HG02870 (cell line): ENCODE measurements at regions not wholly inside any gene's neighbourhood (a gene's known extent, or its start where the extent isn't known, plus 50 kb on each side); places are given as distances from the start of the nearest gene placed in this dataset.

ENCODE experiments used
- ATAC-seq: cut with Tn5 transposase; IDR thresholded peaks from one replicate; pipeline ENCODE4 v1.9.1; 2021; ENCODE audit warnings: mild to moderate bottlenecking, moderate library complexity; ENCODE audit not compliant: unreplicated experiment

DNA sequence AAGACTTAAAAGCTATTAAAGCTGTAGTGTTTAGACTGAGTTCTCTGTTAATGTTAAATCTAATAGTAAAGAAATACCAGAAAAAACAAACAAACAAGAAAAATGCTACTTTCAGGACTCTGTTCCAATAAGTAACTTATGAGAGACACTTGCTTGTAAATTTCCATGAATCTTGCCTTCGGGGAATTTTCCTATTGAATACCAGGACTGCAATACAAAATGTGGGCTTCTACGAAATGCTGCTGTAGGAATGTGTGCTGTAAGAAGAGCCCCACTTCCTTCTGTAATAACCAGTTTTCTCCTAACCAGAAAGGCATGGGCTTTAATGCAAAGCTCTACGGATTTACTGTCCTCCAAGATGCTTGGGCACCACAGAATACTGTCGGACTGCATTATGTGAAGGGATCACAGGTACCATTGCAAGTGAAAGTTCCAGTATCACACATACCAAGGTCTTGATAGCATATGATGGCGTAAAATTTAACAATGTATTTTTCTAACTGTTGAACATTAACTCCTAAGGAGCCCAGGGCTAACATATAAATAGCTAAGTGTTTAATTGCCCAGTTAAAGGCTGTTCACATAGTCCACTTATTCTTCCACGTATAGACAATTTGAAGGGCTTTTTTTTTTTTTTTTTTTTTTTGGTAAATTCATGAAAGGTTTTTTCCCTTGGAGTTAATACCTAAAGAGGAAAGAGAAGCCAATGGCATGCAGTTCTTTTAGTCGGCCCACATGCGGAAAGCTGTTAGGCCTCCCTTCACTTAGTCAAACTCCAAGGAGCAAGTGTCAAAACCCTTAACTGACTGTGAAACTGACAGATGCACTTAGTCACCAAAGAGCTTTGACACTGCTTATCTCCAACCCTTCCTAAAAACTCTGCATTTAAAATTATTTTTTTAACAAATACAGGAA lies 564.0 kb upstream of the POU3F3 start:
- ATAC-seq: no peak

GRCh38 chr2:104290566-104290891 lies 563.4 kb upstream of the POU3F3 start:
- ATAC-seq: no peak

DNA sequence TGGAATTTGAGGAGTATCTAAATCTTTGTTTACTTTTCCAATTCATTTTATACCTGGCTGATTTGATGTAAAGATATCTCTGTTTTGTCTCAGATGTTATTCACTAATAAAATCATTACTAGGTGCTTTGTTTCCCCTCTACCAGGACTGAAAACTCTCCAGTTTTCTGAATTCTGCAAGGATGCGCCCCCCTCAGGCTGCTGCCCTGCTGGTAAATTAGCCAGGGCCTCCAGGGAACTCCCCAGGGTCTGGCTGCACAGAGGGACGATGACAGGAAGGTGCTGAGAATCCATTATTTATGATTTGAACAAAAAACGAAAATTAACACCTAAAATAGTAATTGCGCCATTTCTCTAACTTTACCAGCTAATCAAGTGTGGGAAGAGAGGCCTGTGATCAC lies 541.2 kb upstream of the POU3F3 start:
- ATAC-seq: no peak

GRCh38 chr2:104318001-104318665 lies 535.8 kb upstream of the POU3F3 start:
- no peak for ATAC-seq

DNA sequence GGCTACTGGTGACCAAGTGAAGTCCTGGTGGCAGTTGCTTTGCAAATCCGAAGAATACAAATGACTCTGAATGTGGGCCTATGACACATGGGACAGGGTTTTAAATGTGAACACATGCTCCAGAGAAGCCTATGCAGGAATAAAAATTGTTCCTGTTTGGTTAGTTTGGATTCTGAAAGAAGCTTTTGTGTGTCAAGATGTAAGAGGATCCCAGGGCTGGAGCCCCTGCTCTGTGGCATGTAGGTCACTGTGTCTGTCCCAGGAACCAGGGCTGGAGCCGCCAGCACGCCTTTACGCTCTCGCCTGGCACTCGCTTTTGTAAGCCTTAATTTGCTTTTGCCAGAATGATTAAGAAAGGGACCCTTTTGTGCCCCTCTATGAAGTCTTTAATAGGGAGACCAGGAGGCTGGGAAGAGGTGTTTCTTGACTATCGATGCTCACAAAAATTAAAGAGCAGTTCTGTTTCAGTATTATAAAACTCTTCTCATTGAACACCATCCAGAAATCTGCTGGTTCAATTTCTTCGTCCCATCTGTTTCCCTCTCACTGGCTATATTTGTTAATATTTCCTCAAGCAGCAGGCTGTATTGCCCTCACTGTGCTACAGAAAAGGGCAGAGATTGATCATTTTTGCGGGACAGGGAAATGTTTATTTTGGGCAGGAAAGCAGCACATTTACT lies 532.7 kb upstream of the POU3F3 start:
- ATAC-seq: no peak

DNA sequence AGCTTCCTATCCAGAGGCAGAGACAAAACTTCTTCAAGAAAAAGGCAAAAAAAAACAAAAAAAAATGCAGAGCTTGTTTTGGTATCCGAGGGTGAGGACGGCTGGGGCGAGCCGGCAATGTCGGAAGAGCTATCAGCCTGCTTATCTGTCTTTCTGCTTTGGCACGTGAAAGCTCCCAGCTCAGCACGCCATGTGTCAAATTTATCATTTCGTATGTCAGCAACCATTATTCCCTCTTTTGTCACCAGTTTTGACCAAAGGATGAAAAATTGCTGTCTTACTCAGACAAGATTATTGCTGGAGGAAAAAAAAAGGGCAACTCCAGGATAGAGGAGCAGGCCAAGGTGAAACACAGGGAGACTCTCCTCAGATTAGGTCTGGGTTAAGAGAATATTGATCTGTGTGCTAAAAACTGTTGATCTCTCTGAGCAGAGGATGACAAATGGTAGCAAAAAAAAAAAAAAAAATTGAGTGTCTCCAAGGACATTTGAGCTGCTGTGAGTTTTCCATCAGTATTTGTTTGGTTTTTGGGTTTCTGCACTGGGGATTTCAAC lies 532.0 kb upstream of the POU3F3 start:
- no peak for ATAC-seq

- ATAC-seq: no peak
These were observed 521.2 kb upstream of the POU3F3 start for GRCh38 chr2:104332731-104333130.

- no peak for ATAC-seq
These were observed 516.0 kb upstream of the POU3F3 start for GRCh38 chr2:104337869-104338268.

DNA sequence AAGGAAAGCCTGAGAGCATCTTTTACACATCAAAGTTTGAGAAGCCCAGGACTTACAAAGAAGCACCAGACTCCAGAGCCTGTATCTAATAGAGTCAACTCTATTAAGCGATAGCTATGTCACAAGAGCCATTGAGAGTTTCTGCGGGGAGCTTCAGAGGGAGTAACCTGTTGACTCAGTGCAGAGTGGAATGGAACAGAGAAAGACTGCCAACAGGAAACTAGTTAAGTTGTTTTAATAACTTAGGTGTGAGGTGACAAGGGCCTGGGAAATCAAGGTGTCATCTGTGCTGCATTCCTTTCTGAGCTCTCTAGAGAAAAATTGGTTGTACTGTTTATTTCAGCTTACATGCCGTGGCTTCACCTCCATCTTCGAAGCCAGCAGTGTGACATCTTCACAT lies 513.8 kb upstream of the POU3F3 start:
- ATAC-seq: no peak

DNA sequence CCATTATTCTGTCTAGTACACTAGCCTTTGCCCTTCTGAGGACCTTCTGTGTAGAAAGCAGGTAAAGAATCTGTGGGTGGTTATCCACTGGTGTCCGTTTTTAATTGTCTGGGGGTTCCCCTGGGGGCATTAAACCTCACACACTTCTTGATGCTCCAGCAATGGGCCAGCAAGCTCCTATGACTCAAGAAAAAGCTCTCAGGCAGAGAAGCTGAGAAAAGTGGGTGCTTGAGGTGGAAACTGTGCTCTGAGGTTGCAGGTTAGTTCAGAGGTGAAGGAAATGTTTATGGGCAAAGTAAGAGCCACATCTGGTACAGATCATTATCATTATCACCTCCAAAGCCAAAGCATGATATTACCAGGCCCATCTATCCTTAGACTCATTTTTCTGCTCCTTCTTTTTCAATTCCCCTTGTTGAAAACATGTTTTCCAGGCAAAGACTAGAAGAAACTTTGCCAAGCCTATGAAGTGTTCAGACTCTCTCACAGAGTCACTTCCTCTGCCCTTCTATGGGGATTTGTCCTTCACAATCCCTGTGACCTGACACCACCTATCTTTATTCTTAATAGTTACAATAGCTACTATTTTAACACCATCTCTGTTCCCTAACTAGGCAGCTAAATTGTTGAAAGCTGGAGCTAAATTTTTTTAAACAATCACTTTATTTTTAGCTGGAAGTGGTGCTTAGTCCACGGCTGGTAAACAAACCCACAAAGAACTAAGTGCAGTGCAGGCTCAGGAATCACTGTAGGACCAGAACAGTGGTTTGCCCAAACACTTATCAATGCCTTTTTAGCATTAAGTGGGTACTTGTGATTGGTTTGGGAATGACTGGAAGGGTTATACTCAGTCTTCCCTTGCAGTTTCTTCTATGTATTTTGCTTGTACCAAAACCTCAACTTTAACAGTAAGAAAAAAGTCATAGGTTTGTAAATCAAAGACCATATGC lies 512.8 kb upstream of the POU3F3 start:
- ATAC-seq: no peak

DNA sequence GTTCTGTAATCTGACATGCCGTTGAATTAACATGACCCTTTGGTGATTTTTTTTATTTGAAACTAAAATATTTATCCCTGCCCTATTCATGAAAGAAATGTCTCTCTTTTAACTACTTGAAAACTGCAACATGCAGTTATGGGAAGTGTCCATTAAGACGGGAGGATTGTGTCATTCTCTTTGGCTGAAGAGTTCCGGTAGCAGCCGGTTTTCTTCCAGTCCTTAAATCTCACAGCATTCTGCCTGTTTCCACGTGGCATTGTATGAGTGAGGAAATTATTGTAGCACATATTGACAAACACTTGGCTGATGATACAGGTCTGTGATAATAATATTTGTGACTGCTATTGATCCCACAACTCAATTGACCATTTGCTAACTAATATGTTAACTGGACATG lies 509.6 kb upstream of the POU3F3 start:
- ATAC-seq: no peak

DNA sequence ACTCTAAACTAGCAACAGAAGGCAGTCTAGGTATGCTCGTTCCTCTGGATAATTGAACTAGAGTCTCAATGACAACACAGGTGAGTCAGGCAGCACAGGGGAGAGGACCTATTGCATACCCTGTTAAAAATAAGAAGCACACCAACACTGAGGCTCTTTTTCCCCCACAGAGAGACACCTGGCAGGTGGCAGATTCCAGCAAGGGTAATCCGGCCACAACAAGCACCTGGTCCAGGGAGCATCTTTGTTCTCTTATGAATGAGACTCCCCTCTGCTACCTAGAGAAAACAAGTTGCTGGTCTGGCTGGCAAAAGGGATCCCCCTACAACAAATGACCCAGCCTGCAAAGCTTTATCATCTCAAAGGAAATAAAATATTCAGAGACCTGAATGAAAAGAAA lies 508.9 kb upstream of the POU3F3 start:
- ATAC-seq: no peak

GRCh38 chr2:104358122-104358521 lies 495.8 kb upstream of the POU3F3 start:
- ATAC-seq: no peak

- ATAC-seq: no peak
These were observed 492.5 kb upstream of the POU3F3 start for GRCh38 chr2:104361414-104361813.

- no peak for ATAC-seq
These were observed 485.8 kb upstream of the POU3F3 start for GRCh38 chr2:104368089-104368488.

DNA sequence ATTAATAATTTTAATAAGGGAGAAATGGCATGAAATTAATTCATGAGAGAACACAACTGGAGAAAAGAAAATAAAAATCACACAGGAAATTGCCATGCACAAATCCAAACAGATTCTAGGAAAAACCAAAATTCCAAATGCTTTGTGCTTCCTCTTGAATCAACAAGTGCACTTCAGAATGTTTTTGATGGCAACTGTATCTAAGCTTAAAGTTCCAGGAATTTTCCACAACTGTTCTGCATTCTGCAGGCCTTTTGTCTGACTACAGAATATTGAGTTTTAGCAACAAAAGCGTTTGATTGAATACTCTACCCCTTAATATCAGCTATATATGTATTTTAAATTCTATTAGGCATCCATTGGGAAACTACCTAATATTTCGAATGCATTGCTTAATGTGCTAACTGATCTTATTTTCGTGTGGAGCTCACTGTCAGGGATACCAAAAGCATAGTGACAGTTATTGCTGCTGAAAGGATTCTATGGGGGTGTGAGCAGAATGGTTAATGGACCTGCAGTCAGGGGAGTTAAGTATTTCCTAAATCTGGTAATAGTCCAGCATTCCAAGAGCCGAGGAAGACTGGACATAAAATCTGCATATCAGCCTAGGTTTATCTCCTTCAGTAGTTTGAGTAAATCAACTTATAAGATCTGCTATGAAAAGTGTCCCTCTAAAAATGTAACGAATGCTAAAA lies 482.7 kb upstream of the POU3F3 start:
- ATAC-seq: no peak

DNA sequence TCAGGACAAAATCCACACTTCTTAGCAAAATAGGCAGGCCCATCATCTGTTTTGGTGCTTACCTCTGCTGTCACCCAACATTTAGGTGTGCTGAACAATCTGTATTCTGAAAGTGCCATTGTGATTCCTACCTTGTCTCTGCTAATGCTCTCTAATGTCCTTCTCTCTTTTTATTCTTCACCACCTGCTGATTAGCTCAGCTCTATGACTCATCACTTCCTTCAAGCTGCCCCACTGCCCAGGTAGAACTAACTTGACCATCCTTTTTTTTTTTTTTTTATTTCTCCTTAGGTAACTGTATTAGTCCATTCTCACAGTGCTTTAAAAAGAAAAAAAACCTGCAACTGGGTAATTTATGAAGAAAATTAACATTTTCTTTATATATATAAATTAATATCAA lies 478.7 kb upstream of the POU3F3 start:
- ATAC-seq: no peak

GRCh38 chr2:104378853-104379374 lies 475.0 kb upstream of the POU3F3 start:
- peak; percentile 67 for ATAC-seq

- ATAC-seq: no peak
These were observed 469.0 kb upstream of the POU3F3 start for GRCh38 chr2:104384961-104385360.

GRCh38 chr2:104385743-104386142 lies 468.2 kb upstream of the POU3F3 start:
- ATAC-seq: peak; percentile 59
